GM12873 (cell line): ENCODE measurements at regions not wholly inside any gene's neighbourhood (a gene's known extent, or its start where the extent isn't known, plus 50 kb on each side); places are given as distances from the start of the nearest gene placed in this dataset.

Experiments used
- TF ChIP-seq, protein P1 (sequence below): IDR thresholded peaks from 2 replicates; pipeline ENCODE4 v1.5.1; 2012; ENCODE audit warnings: low read depth, mild to moderate bottlenecking, moderate library complexity, low read length, control low read depth; ENCODE audit not compliant: insufficient read depth; ENCODE audit errors: missing control alignments

DNA sequence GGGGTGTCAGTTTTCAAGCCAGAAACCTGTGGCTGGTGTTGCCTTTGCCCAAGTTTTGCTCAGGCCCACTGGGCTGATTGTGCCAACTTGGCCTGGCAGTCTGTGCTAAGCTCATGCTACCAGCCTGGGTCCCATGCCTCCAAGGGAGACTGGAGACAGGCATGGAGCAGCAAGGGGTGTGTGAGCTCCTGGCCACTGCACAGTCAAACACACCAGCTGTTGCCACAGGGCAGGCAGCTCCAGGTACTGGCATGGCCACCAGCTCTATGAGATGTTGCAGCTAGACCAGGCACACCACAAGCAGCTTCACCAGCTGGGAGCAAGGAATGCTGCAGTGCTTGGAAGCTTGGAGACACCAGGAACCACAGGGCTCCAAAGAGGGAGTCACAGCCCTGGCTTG lies 638.8 kb downstream of the PLOD2 start:
- TF ChIP-seq, protein P1, sequence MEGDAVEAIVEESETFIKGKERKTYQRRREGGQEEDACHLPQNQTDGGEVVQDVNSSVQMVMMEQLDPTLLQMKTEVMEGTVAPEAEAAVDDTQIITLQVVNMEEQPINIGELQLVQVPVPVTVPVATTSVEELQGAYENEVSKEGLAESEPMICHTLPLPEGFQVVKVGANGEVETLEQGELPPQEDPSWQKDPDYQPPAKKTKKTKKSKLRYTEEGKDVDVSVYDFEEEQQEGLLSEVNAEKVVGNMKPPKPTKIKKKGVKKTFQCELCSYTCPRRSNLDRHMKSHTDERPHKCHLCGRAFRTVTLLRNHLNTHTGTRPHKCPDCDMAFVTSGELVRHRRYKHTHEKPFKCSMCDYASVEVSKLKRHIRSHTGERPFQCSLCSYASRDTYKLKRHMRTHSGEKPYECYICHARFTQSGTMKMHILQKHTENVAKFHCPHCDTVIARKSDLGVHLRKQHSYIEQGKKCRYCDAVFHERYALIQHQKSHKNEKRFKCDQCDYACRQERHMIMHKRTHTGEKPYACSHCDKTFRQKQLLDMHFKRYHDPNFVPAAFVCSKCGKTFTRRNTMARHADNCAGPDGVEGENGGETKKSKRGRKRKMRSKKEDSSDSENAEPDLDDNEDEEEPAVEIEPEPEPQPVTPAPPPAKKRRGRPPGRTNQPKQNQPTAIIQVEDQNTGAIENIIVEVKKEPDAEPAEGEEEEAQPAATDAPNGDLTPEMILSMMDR, result no peak

DNA sequence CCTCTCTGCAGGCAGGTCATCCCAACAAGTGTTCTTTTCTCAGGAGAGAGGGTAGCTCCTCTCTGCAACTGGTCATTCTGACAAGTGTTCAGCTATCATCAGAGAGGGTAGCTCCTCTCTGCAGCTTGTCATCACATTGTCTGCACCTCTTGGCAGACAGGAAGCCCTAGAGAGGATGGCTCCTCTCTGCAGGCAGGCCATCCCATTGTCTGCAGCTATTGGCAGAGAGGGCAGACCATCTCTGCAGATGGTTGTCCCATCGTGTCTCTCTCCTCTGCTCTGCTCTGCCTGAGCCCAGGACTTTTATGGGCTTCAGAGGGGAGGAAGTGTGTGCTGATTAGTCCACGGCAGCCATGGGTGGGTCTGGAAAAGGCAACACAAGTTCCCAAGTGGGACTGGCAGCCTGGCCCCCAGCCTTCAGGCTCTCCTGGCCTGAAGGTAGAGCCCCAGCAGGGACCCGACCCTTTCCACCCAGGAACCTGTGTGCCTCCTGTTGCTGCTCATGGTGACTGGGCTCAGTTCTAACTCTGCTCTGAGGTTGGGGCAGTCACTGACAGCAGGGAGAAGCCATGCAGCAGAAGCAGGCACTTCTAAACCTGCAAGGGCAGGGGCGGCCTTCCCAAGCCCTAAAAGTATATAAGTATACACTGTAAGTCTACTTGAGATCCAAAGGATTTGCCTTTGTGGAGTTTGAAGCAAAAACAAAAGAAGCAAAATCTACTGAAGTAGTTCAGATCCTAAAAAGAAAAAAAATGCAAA lies 637.9 kb downstream of the PLOD2 start:
- TF ChIP-seq, protein P1, result no peak

DNA sequence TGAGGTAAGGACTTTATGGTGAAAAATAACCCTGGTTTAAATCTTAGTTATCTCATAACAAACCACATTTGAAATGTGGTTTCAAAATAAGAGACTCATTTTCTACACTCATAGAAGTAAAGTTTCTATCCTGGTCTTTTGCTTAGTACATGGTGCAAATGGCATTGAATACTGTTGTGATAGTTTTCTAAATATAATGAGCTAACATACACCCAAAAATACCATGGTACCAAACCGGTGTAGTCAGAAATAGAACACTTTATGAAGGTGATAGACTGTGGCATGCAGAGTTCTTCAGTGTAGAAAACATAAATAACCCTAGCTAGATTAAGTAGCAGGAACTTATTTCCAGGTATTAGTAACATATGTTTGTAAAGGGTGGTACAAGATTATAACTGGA lies 629.4 kb downstream of the PLOD2 start:
- TF ChIP-seq, protein P1, result no peak

DNA sequence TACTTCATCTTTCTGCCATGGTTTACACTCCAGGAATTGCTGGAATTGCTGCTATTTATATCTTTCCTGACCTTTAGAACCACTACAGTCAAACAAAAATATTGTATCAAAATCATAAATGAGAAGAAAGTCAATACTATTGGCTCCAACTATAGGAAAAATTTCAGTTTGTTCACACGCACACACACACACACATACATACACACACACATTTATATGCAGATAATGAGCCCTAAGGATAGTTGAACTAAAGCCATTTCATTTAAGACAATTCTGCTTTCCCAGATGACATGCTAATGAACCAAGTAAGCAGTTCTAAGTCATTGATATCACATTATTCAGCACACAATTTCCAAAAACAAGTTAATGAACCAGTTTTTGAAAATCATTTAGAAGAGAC lies 627.3 kb downstream of the PLOD2 start:
- TF ChIP-seq, protein P1, result no peak

DNA sequence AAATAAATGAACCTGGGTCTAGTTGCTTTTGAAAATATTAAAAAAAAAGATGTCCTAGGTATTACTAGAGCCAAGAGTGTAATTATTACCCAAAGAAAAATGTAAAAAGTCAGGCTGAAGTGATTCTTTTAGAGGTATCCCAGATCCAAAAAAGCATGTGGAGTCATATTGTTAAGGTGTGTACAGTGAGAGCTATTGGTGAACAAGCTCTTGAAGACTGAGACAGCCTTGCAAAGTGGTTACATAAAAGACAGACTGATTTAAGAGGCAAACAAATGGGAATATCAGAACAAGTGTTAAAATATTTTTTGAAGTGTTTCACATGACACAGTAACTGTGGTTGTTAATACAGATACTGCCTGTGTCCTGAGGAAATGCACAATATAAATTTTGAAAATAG lies 624.5 kb downstream of the PLOD2 start:
- TF ChIP-seq, protein P1, result no peak

DNA sequence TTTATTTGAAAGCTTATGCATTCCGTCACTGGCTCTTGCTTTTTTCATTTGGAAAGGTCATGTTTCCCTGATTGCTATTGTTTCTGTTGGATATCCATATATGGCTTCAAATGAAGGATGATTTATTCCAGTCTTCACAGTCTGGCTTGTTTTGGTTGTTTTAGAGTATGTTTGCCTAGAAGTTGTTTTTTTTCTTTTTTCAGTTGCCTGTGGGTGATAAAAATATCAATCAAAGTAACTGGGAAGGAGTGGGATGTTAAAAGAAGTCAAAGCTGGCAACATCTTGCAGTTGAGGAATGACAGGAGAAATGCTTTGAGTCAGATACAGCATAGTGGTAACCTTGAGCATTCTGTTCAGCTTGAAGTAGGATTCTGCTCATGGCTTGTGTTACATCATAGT lies 610.5 kb downstream of the PLOD2 start:
- TF ChIP-seq, protein P1, result no peak

DNA sequence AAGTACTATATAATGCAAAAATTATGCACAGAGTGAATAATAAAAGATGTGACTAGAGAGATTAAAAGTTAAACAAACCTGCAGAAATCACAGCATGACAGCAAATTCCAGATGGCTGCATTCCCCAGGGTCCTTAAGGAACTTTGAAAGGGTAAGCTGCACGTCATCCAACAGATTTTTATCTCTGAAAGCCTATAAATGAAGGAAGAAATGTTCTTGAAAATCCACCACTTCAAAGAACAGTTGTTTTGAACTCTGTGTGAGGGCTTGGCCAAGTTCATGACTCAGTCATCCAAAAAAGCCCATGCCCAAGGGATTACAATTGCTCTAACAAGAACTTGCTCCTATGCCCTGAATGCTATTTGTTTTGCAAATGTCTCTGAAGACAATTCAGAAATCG lies 603.6 kb downstream of the PLOD2 start:
- TF ChIP-seq, protein P1, result no peak
